ENCODE measurements at regions not wholly inside any gene's neighbourhood (a gene's known extent, or its start where the extent isn't known, plus 50 kb on each side); places are given as distances from the start of the nearest gene placed in this dataset.
"Not testable (repeated sequence)": the region's sequence is repeated elsewhere in the genome, so short reads cannot be mapped to it uniquely, and the experiment has no call there.

- not testable (repeated sequence) for TF ChIP-seq POLR2A (IDR thresholded peaks at IDR 0.05; ENCODE audit: low read length); CTCF (IDR thresholded peaks at IDR 0.05); HOXB13 (CRISPR knock-in tag; IDR thresholded peaks at IDR 0.05; ENCODE audit: low read depth); PBX3 (IDR thresholded peaks at IDR 0.05)
Observed at GRCh38 chr20:5386846-5387245, 70.1 kb upstream of the PROKR2 start.
